GM23338 (cell line): ENCODE measurements at regions not wholly inside any gene's neighbourhood (a gene's known extent, or its start where the extent isn't known, plus 50 kb on each side); places are given as distances from the start of the nearest gene placed in this dataset.

Source experiments
- CTCF ChIP-seq, 2 experiments: fragments of 200-600 bp in 1 of 2; sonication (generic) in 1 of 2; conservative IDR thresholded peaks; 2 replicates each; pipeline versions ENCODE4 v1.5.1 to v1.6.1; 2016 to 2017; ENCODE audit warnings: antibody characterized with exemption in 2 of 2, low read depth in 2 of 2, mild to moderate bottlenecking in 2 of 2, moderate library complexity in 1 of 2
- EZH2 ChIP-seq: fragments of 200-600 bp; sonication (generic); IDR thresholded peaks from one replicate; pipeline ENCODE4 v1.8.0; 2017; ENCODE audit warnings: antibody characterized with exemption, mild to moderate bottlenecking, low read depth; ENCODE audit not compliant: unreplicated experiment

- no peak for TF ChIP-seq CTCF (conservative IDR thresholded peaks at IDR 0.05; ENCODE audit: low read depth in 2 of 2)
- TF ChIP-seq EZH2 = no peak
These were observed 132.0 kb upstream of the AKR1E2 start for GRCh38 chr10:4693967-4694366.
